Adrenal gland (tissue), 9 donors: ENCODE measurements at regions not wholly inside any gene's neighbourhood (a gene's known extent, or its start where the extent isn't known, plus 50 kb on each side); places are given as distances from the start of the nearest gene placed in this dataset.

Source experiments
- DNase-seq, 7 donors: peaks; one replicate each; pipeline ENCODE4 v3.0.0-alpha.2; 2019 to 2020
- H3K27ac ChIP-seq, 5 donors: fragments of 200-600 bp; sonication (generic) in 4 of 5; 1 replicate in 3 of 5; 2 replicates in 2 of 5; pipeline versions ENCODE4 v1.5.1 to v1.8.0; 2016 to 2020; ENCODE audit warnings: mild to moderate bottlenecking in 1 of 5
- H3K27me3 ChIP-seq: fragments of 200-600 bp; 2 replicates; pipeline ENCODE4 v1.8.0; 2021
- H3K36me3 ChIP-seq, 2 donors: fragments of 200-600 bp; replicated peaks in 1 of 2; 1 replicate in 1 of 2; 2 replicates in 1 of 2; pipeline versions ENCODE4 v1.5.1 to v1.8.0; 2018 to 2022
- H3K4me1 ChIP-seq, 2 donors: fragments of 200-600 bp; replicated peaks in 1 of 2; 1 replicate in 1 of 2; 2 replicates in 1 of 2; pipeline versions ENCODE4 v1.5.1 to v1.8.0; 2018 to 2021
- H3K4me3 ChIP-seq, 4 donors: fragments of 200-600 bp; sonication (generic) in 3 of 4; one replicate each; pipeline ENCODE4 v1.5.1; 2016 to 2018
- H3K9me3 ChIP-seq, 3 donors: fragments of 200-600 bp; sonication (generic) in 1 of 3; replicated peaks in 1 of 3; 1 replicate in 2 of 3; 2 replicates in 1 of 3; pipeline versions ENCODE4 v1.5.1 to v1.8.0; 2016 to 2021
- CTCF ChIP-seq, 6 experiments: fragments of 450-650 bp in 4 of 6; fragments of 200-600 bp in 2 of 6; sonication (generic) in 1 of 6; IDR thresholded peaks; 1 replicate in 5 of 6; 2 replicates in 1 of 6; pipeline versions ENCODE4 v1.5.1 to v1.8.0; 2016 to 2021; ENCODE audit warnings: antibody characterized with exemption in 6 of 6, mild to moderate bottlenecking in 2 of 6, moderate library complexity in 1 of 6
- POLR2A ChIP-seq, 2 donors: fragments of 450-650 bp; IDR thresholded peaks; one replicate each; pipeline ENCODE4 v1.6.1; 2017; ENCODE audit warnings: antibody characterized with exemption in 2 of 2, mild to moderate bottlenecking in 2 of 2, moderate library complexity in 1 of 2
- WGBS, 4 donors: extraction: QIAGEN DNeasy Blood & Tissue Kit in 2 of 4; methylation state at CpG; one replicate each; pipeline versions ENCODE4 v1.1.5 to v1.1.7; 2013 to 2017; 5-methylcytosine and 5-hydroxymethylcytosine counted together
- intact Hi-C, 2 donors: fragments of 100-400 bp; cut with DNase I; formaldehyde crosslinking; loops; one replicate each; pipeline versions ENCODE4 v1.14.1 to v1.15.0; 2022 to 2023
- donor health status: healthy with polysubstance abuse.
- donor health status: Bipolar disorder and iron deficiency.
- donor health status: DM: yes; HTN: yes; CAD: no.
- donor health status: DM: no; HTN: no; CAD: no.
- donor health status: DM: no; HTN: no; CAD: no.

- intact Hi-C loops = no loop called here
- Histone ChIP-seq H3K9me3 (no peaks in the 10 kb centered on the region), H3K36me3 (no peaks in the 10 kb centered on the region), H3K27me3 (no peaks in the 10 kb centered on the region), H3K27ac (no peak overlapping the region), H3K4me1 (no peaks in the 10 kb centered on the region), H3K4me3 (no peak overlapping the region)
- TF ChIP-seq CTCF (IDR thresholded peaks at IDR 0.05) (no peak), POLR2A (IDR thresholded peaks at IDR 0.05) (no peak)
- DNase-seq = no peak
Measured at GRCh38 chr10:62491597-62491996, 117.4 kb downstream of the ZNF365 start.

DNA sequence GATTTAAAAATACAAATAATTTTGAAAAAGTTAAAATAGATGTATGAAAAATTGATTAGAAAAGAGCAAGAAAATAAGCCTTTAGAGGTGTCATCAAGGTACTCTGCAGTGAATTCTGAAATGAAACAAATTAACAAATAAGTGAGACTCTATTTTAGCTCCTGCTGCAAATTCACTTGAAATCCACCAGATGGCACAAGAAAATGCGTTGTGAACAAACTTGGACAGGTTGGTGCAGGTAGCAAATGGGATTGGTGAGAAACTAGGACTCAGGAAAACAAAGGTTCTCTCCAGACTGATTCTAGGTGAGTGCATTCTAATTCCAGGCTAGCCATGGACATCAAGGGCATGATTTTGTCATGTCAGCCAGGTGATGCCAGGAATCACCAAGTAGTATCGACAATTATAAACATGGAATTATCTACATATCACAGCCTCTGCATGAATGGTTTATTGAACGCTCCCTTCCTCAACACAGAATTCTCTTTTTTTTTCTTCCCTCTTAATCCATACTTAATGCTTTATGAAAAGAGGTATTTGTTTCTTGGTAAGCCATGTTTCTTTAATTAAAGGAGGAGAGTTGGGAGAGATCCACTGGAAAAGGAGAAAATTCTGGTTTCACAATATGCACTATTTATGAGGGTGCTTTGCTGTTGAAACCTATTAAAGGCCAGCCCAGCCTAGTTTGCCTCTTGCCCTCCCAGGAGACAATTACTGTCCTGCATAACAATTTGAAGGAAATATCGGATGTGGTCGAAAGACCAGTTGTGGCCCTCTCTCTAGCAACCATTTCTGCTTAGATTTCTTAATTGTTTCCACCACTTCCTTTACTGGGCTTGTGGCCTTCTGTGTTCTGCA, 118.1 kb downstream of the ZNF365 start:
- Histone ChIP-seq H3K27ac (no peak overlapping the region), H3K4me3 (no peak overlapping the region), H3K36me3 (no peaks in the 10 kb centered on the region), H3K4me1 (no peaks in the 10 kb centered on the region), H3K9me3 (no peaks in the 10 kb centered on the region), H3K27me3 (no peaks in the 10 kb centered on the region)
- no peak for DNase-seq
- WGBS, 4 donors = 64 to 68% (median 65%) methylated on average over 5 of the region's 5 CpGs
- TF ChIP-seq CTCF (IDR thresholded peaks at IDR 0.05) = peak; percentile 28 to 48 (median 45)
- TF ChIP-seq POLR2A (IDR thresholded peaks at IDR 0.05) = no peak
- intact Hi-C loops = no loop called here

DNA sequence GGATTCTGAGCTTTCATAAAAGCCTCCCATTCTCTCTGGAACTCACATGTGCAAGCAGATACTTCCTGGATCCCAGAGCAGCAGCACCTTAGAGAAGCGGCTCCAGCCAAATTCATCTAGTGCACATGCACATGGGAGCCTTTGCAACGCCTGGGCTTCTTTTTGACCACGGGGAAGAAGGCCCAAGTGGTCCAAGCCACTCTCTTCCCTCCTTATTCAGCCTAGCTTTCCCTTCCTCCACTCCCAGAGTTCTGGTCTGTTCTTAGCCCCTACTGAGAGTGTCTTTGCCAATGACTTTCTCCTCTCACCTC, 118.7 kb downstream of the ZNF365 start:
- DNase-seq = no peak
- 67 to 86% (median 73%) methylated on average over 3 of the region's 3 CpGs for WGBS, 4 donors
- Histone ChIP-seq H3K4me3 (no peak overlapping the region), H3K4me1 (no peaks in the 10 kb centered on the region), H3K9me3 (no peaks in the 10 kb centered on the region), H3K27ac (no peak overlapping the region), H3K27me3 (no peaks in the 10 kb centered on the region), H3K36me3 (no peaks in the 10 kb centered on the region)
- TF ChIP-seq POLR2A (IDR thresholded peaks at IDR 0.05) = no peak
- no peak for TF ChIP-seq CTCF (IDR thresholded peaks at IDR 0.05)
- intact Hi-C loops = no loop called here

DNA sequence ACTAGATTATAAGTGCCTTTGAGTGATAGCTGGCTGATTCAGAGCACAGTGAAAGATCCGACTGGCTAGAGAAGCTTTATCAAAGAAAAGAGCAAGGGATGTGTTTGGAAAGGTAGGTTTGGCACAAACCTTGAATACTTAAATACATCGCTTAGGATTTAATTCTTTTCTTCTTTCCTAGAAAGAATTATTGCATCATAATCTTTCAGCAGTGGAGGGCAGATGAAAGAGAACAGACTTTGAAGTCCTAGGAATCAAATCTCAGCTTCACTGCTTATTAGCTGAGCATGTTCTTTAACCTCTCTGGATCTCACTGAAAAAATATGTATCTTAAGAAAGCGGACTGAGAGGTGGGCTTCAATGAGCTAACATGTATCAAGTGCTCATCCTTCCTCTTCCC, 122.8 kb downstream of the ZNF365 start:
- intact Hi-C loops = no loop called here
- no peak overlapping the region for H3K4me3 ChIP-seq
- H3K9me3 ChIP-seq = no peaks in the 10 kb centered on the region
- TF ChIP-seq POLR2A (IDR thresholded peaks at IDR 0.05) (no peak), CTCF (IDR thresholded peaks at IDR 0.05) (no peak)
- no peaks in the 10 kb centered on the region for H3K36me3 ChIP-seq
- H3K4me1 ChIP-seq = no peaks in the 10 kb centered on the region
- no peak overlapping the region for H3K27ac ChIP-seq
- 58 to 70% (median 65%) methylated on average over 3 of the region's 3 CpGs for WGBS, 4 donors
- DNase-seq = no peak
- no peaks in the 10 kb centered on the region for H3K27me3 ChIP-seq
